ENCODE measurements at regions not wholly inside any gene's neighbourhood (a gene's known extent, or its start where the extent isn't known, plus 50 kb on each side); places are given as distances from the start of the nearest gene placed in this dataset.

DNA sequence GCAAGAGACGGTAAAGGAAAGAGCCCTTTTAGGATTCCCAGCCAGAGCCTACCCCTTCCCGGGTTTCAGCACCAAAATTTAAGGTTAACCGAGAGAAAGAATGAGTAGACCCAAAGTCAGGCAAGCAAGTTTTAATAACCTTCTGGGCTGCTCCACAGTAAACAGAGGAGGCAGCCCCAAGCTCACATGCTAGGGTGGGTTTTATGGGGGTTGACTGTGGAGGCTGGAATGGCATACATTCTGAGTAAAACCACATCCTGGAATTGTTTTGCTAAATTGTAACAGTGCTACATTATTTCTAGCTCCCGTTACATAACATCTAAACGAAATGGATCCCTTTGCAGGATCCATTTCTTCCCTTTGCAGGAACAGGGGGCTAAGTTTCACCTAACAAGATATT lies 102.2 kb upstream of the USP9Y start:
- DNase-seq = no peak

DNA sequence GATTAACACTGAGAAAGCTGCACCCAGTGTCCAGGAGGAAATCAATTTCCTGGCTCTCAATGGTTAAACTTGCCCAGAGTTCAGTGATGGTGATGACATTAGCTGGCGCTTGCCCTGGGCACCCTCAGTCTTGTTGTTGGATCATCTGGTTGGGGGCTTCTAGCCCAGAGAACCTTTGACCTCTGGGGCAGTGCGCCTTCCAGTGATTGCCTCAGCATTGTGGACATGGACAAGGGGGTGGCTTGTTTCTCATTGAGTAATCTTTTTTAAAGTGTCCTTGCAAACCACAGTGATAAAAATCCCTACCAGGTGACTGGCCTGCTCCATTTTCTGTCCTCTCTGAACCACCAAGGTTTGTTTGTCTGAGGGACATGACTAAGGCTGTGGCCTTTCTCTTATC lies 95.6 kb upstream of the USP9Y start:
- no peak for DNase-seq

DNA sequence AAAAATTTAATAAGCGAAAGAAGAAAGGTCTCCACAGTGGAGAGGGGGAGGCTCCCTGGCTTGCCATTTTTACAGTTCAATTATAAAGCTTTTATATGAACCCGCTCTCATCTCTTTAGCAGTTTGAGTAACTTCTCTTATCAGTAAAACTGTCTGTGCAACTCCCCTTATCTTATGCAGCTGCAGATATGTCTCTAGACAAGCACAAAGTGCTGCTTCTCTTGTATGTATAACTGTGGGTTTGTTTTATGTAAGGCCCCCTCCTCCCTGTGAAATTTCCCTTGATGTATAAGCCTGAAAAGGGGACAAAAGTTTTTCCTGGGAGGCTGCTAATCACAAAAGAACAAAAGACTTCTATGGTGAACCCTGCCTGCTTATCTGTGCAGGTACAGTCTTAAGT lies 90.2 kb upstream of the USP9Y start:
- DNase-seq = no peak

DNA sequence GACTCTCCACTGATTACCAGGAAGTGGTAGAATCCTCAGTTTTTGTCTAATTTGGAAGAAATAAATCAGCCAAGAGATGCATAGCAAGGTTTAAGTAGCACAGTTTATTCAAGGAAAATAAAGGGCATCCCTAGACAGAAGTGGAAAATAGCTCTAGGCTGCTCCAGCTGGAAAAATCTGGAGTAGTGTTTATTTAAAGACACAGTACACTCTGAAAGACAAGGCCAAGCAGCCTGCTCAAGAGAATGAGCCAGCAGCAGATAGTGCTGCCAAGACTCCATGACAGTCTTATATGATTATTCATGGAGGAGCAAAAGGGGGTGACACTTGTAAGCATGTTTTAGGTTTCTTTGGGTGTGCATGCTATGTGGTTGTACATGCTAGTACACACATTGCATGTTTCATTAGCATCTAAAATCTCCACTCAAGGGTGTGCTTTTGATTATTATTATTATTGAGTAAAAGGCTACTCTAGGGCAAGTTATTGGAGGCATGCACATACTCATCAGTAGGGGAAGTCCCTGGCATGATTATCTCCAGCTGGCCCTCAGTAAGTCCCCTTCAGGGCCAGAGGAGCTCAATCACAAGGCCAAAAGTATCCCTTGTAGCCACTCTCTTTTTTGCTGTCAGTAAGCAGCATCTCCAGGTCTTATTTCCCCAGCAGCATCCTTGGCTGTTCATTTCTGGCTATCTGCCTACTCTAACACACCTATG lies 85.1 kb upstream of the USP9Y start:
- no peak for DNase-seq

DNA sequence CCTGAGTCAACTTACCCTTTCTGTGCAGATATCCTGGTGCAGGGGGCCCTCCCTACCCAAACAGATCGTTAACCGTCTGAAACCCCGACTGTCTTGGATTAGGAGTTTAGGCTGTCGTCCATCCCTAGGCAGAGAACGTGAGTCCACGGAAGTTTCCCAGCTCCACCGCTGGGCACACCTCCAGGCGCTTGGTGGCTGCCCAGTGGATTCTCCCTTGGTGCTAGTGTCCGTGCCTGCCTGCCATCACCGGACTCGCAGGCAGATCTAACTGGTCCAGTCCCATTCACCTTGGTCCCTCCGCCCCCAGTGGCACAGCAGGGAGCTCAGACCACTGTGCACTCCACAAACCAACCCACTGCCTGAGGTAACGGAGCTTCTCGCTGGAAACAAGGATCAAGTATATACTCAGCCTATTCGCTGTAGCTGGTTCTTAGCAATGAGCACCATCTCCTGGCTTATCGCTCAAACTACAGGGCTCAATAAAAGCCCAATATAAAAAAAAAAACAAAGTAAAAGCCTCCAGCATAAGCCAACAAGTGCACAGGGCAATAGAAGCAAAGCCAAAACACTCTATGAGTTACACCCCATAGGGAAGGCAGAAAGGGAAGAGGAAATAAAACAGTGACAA lies 79.5 kb upstream of the USP9Y start:
- DNase-seq = no peak

DNA sequence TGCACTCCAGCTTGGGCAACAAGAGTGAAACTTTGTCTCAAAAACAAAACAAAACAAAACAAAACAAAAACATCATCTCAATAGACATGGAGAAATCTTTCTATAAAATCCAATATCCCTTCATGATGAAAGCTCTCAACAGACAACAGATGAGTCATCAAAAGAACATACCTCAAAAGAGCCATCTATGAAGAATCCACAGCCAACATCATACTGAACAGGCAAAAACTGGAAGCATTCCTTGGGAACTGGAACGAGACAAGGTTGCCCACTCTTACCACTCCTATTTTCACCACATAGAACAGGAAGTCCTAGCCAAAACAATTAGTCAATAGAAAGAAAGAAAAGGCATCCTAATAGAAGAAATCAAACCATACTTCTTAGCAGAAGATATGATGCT lies 77.8 kb upstream of the USP9Y start:
- DNase-seq = no peak

DNA sequence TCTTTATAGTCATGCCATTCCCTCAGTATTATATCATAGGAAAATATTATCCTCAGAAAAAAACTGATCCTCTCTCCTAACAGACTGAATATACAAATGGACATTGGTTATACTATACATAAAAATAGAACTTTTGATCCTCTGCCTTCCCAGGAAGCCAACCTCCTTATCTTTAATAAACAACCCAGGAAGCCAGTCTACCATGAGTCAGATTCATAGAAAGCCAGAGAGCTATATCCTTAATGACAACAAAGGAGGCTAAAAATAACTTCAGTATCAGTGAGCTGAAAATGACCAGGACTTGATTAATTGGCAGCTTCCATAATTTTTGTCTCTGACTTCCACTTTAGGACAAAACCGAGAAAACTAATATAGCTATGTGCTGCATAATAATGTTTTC lies 58.0 kb upstream of the USP9Y start:
- no peak for DNase-seq

DNA sequence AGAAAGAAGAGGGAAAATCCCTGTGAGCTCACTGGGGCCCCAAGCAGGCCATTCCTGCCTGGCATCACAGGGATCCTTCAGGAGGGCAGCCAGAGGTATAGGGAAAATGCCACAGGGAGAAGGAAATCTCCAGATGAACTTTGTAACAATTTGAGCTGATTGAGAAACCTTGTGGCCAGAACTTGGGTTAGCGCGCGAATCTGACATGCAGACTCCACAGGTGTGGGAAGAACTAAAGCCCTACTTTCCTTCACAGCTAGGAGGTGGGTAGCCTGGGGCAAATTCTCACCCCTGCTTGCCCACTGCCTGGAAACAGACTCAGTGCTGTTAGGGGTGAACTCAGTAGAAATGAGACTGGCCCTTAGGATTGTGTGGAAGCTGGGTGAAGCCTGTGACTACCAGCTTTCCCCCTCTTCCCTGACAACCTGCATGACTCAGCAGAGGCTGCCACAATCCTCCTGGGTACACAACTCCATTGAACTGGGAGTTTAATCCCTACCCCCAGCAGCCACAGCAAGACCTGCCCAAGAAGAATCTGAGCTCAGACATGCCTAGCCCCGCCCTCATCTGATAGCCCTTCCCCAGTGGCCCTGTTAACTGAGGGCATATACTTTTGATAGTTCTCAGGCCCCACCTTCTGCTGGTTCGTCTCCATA lies 57.2 kb upstream of the USP9Y start:
- no peak for DNase-seq

DNA sequence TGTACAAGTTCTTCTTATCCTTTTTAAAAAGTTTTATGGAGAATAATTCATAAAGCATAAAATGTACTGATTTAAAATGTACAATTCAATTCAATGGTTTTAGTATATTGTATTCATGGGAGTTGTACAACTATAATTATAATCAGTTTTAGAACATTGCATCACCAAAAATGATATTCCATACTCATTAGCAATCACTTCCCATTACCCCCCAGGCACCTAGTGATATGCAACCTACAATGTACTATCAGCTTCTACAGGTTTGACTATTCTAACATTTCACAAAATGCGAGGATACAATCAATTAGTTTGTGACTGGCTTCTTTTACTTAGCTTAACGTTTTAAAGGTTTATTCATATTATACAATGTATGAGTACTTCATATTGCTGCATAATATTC lies 49.9 kb upstream of the USP9Y start:
- DNase-seq = no peak
